ENCODE measurements at regions not wholly inside any gene's neighbourhood (a gene's known extent, or its start where the extent isn't known, plus 50 kb on each side); places are given as distances from the start of the nearest gene placed in this dataset.

DNA sequence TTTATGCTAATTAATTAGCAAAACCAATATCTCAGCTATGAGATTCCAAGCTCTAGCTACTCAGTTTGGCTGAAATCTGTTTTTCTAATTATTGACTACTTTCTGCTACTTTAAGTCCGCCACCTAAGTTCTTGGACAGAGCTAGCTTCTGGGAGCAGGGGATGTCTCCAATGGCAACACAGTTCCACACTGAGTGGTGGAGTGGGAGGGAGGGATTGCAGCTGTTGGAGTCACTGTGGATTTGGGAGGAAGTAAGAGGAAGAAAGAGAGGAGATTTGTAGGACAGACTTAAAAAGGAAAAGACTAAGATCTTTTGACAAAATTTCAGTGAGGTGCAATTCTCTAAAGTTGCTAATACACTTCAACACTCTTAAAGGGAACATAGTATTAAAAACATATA lies 450.8 kb downstream of the NFIB start:
- H3K4me3 Mint-ChIP-seq, result no peak overlapping the region
- H3K36me3 Mint-ChIP-seq, result no peaks in the 10 kb centered on the region
- H3K9me3 Mint-ChIP-seq, result peaks cover 21% of the 10 kb centered on the region
- no peak for ATAC-seq
- no peak overlapping the region for H3K27ac Mint-ChIP-seq
- no peaks in the 10 kb centered on the region for H3K4me1 Mint-ChIP-seq
- no peak for DNase-seq (ENCODE audit: low spot score in 2 of 2)

DNA sequence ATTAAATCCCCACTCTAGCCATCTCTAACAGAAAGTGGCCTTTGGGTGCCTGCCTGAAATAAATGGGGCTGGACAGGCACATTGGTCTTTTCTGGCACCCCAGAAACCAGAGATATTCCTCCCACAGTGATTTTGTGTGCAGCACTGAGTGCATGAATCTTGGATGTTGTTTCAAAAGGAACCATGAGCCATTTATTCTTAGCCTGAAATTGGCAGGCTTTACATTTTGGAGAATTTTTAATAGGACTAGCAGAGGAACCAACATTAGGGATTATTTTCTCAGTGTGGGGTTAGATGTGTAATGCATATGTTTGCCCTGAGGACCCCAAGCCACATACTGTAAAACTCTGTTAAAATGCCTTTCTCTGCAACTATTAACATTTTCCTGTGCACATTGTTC lies 451.3 kb downstream of the NFIB start:
- ATAC-seq, result no peak
- Mint-ChIP-seq H3K4me3 (no peak overlapping the region), H3K36me3 (no peaks in the 10 kb centered on the region), H3K4me1 (no peaks in the 10 kb centered on the region), H3K9me3 (peaks cover 19% of the 10 kb centered on the region), H3K27ac (no peak overlapping the region)
- DNase-seq (ENCODE audit: low spot score in 2 of 2), result no peak

DNA sequence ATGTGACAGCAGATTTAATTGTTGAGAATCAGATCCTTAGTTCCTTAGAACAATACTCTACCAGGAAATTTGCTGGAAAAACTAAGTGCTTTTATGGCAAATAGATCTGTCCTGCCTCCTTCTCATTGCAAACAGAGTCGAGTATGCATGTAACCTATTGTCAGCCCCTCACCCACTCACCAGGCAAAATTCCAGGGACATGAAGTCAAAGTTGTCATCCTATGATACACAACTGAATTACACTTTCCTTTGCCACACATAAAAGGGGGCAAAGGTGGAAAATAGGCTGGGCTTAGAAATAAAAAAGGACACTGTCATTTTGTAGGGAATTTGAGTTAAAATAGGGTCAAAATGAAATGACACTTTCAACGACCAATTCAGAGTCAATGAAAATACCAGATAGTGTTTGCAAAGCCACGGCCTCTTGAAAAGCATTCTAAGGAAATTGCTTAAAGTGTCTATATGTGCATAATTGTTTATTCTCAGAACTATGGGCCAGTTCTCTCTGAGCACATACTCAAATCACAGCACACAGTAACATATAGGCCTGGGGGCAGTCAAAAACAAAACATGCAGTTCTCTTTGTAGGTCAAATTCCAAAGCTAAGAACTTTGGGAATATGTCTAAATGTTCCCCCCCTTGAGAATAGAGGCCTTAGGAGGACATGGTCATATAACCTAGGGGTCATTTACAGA lies 452.8 kb downstream of the NFIB start:
- Mint-ChIP-seq H3K27ac (no peak overlapping the region), H3K4me3 (no peak overlapping the region), H3K9me3 (peaks cover 18% of the 10 kb centered on the region), H3K4me1 (no peaks in the 10 kb centered on the region), H3K36me3 (no peaks in the 10 kb centered on the region)
- DNase-seq (ENCODE audit: low spot score in 2 of 2), result no peak
- no peak for ATAC-seq

DNA sequence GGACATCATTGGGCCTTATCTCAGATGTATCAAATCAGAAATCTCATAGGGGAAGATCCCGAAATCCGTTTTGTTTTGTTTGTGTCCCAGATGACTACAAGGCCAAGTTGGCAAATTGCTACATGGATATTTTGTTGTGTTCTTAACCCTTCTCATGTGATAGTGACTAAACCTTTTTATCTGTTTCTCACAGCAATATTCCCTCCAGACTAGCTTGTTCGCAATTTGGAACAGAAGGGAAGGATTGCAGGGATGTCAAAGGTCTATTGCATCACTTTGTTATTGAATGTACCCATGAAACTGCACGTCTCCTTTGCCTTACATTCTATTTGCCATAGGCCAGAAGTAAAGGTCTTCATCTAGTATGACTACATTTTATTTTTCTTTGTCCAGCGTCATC lies 453.9 kb downstream of the NFIB start:
- no peaks in the 10 kb centered on the region for H3K4me1 Mint-ChIP-seq
- ATAC-seq (no peak), DNase-seq (ENCODE audit: low spot score in 2 of 2) (no peak)

DNA sequence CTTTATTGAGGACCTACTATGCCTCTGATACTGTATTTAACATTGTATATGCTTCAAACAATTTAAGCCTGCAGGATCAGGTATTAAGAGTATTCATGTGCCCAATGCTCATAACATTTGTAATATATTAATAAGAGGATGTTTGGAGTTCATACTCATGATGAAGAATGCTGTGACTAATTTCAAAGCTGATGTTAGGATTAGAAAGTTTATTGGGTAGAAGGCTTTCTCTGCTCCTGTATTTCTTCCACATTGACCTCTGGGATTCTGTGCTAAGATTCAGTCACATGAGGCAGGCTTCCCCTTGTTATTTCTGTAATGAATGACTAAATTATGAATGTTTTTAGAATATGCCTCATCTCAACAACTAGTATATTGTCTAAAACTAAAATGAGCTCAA lies 456.4 kb downstream of the NFIB start:
- ATAC-seq (no peak), DNase-seq (ENCODE audit: low spot score in 2 of 2) (no peak)
- H3K9me3 Mint-ChIP-seq, result peaks cover 19% of the 10 kb centered on the region
- H3K4me3 Mint-ChIP-seq, result no peak overlapping the region
- H3K36me3 Mint-ChIP-seq, result no peaks in the 10 kb centered on the region
- H3K4me1 Mint-ChIP-seq, result no peaks in the 10 kb centered on the region
- no peak overlapping the region for H3K27ac Mint-ChIP-seq

More for the DNA sequence above, 453.9 kb downstream of the NFIB start:
- no peak overlapping the region for H3K27ac Mint-ChIP-seq
- peaks cover 20% of the 10 kb centered on the region for H3K9me3 Mint-ChIP-seq
- H3K4me3 Mint-ChIP-seq, result no peak overlapping the region
- no peaks in the 10 kb centered on the region for H3K36me3 Mint-ChIP-seq

DNA sequence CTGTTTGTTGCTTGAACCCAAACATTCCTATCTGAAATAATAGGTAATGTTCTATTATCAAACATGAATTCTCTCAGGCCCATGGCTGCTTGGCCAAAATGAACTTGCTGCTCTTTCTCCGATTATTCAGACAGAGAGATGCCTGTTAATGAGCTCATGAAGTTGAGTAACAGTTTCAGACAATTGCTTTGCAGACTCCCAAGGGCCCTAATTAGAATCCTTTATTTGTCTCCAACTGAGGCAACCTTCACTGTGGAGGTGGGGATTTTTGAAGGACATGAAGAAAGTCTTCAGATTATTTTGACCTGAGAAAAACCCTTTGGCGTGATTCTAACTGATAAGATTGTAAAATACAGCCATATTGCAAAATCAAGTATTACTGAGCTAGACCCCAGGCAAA lies 466.7 kb downstream of the NFIB start:
- DNase-seq (ENCODE audit: low spot score in 2 of 2) (no peak), ATAC-seq (no peak)
- no peak overlapping the region for H3K27ac Mint-ChIP-seq
- no peaks in the 10 kb centered on the region for H3K9me3 Mint-ChIP-seq
- no peaks in the 10 kb centered on the region for H3K4me1 Mint-ChIP-seq
- H3K36me3 Mint-ChIP-seq, result no peaks in the 10 kb centered on the region
- no peak overlapping the region for H3K4me3 Mint-ChIP-seq

DNA sequence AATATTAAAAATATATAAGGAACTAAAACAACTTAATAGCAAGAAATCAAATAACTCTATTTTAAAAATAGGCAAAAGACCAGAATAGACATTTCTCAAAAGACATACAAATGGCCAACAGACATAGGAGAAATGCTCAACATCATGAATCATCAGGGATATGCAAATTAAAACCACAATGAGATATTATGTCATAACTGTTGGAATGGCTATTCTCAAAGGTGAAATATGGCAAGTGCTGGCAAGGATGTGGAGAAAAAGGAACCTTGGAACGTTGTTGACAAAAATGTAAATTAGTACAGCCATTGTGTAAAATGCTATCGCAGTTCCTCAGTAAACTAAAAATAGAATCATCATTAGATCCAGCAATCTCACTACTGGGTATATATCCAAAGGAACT lies 468.5 kb downstream of the NFIB start:
- no peaks in the 10 kb centered on the region for H3K36me3 Mint-ChIP-seq
- no peak overlapping the region for H3K4me3 Mint-ChIP-seq
- ATAC-seq, result no peak
- H3K4me1 Mint-ChIP-seq, result no peaks in the 10 kb centered on the region
- no peak overlapping the region for H3K27ac Mint-ChIP-seq
- no peak for DNase-seq (ENCODE audit: low spot score in 2 of 2)
- H3K9me3 Mint-ChIP-seq, result peaks cover 2% of the 10 kb centered on the region

DNA sequence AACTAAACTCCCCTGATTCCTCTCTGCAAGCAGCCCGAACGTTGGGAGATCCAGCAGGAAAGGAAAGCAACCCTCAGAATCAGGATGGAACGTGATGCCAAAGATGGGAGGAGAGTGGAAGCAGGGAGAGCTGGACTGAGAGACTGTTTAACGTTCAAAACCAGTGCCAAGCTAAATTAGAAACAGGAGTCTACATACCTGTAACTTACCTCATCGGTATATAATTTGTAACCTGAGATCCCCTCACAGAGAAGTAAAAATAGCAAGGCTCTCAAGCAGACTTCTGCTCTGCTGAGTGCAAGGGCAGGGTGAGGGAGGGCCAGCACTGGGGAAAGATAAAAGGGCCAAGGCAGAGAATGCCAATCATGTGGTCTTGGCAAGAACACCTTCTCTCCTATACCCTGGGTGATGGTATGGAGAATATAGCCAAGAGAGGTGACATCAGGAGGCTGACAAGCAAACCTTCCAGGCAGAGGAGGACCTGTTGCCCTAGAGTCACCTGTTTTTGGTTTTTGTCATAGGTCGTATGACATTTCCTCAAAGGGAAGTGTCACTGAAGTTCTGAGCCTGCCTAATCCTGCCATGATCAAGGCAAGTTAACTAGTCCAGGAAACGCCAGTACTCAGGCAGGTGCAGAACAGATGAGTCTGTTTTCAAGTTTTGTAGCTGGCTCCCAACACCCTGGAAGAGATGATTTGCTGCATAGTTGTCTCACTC lies 472.0 kb downstream of the NFIB start:
- H3K4me1 Mint-ChIP-seq, result no peaks in the 10 kb centered on the region
- ATAC-seq (no peak), DNase-seq (ENCODE audit: low spot score in 2 of 2) (no peak)
- peaks cover 10% of the 10 kb centered on the region for H3K9me3 Mint-ChIP-seq
- H3K4me3 Mint-ChIP-seq, result no peak overlapping the region
- H3K36me3 Mint-ChIP-seq, result no peaks in the 10 kb centered on the region
- H3K27ac Mint-ChIP-seq, result no peak overlapping the region

DNA sequence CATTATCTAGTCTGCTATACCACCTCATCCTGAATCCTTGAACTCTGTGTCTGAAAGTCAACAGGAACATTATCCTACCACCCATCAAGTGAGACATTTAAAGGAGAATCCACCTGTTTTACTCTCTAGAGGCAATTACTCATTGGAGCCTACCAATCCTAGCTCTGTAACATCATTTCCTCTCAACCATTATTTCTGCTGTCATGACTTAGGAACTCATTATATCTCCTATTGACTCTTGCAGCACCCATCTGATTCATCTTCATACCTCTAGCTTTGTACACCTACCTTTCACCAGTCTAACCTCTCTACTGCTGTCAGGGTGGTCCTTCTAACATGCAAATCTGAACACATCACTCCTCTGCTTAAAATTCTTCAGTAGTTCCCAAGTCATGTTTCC lies 481.5 kb downstream of the NFIB start:
- Mint-ChIP-seq H3K27ac (no peak overlapping the region), H3K9me3 (peaks cover 28% of the 10 kb centered on the region), H3K36me3 (no peaks in the 10 kb centered on the region), H3K4me3 (no peak overlapping the region), H3K4me1 (no peaks in the 10 kb centered on the region)
- no peak for ATAC-seq
- no peak for DNase-seq (ENCODE audit: low spot score in 2 of 2)

DNA sequence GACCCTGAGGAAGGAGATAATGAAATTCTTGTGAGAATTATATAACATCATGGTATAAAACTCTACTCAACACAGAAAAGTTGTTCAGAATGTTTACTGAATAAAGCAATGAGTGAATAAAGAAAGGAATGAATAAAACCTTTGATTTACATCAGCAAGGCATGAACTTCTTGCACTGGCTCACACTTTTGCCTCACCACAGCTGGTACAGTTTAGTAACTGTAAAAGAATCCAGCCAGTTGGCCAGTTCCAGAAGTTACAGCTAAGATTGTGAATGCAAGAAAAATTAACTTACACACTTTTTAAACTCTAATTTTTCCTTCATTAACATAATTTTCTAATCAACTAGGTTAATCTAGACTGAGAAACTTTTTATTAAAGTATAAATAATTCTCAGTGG lies 490.9 kb downstream of the NFIB start:
- Mint-ChIP-seq H3K9me3 (peaks cover 19% of the 10 kb centered on the region), H3K27ac (no peak overlapping the region), H3K4me1 (no peaks in the 10 kb centered on the region), H3K4me3 (no peak overlapping the region), H3K36me3 (no peaks in the 10 kb centered on the region)
- DNase-seq (ENCODE audit: low spot score in 2 of 2) (no peak), ATAC-seq (no peak)

DNA sequence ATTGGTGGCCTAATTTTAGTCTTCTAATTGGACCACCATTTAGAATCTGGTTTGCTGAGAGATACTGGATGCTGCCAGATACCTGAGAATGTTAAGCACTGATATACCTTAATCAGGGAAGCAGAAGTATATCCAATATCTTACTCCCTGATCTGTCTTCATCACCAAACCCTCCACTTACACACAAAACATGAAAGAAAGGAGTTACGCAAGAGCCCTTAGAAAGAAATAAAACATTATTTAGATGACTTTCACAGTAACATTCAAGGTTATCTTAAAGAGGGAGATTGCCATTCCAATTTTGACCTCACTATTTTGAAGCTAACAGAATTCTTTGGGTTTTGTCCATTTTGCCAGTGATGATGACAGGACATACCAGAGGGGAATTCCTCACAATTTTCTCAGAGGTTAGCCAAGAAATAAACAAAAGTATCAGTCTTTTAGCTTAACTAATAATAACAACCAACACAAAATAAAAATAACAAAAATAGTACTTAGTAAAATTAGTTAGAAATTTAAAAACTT lies 496.1 kb downstream of the NFIB start:
- ATAC-seq (no peak), DNase-seq (ENCODE audit: low spot score in 2 of 2) (no peak)
- H3K9me3 Mint-ChIP-seq, result peaks cover 22% of the 10 kb centered on the region

DNA sequence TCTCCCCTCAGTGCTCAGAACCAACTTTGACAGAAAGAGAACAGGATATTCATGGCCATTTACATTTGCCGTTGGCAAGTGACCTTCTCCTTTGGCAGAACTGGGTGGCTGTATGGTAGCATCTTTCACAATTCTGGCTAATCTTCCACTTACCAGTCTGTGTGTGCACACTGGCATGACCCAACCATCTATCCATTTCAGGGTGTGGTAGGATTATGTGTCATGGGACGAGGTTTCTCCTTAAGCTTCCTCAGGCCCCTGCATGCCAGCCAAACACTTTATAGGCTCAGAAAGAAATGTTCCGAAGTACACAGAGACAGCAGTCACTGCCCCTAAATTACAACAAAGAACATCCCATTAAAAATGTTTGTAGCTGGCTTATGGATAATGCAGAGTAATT lies 497.1 kb downstream of the NFIB start:
- Mint-ChIP-seq H3K4me1 (no peaks in the 10 kb centered on the region), H3K4me3 (no peak overlapping the region), H3K27ac (no peak overlapping the region), H3K9me3 (peaks cover 22% of the 10 kb centered on the region), H3K36me3 (no peaks in the 10 kb centered on the region)
- DNase-seq (ENCODE audit: low spot score in 2 of 2) (no peak), ATAC-seq (no peak)

More for the DNA sequence above, 496.1 kb downstream of the NFIB start:
- Mint-ChIP-seq H3K4me1 (no peaks in the 10 kb centered on the region), H3K36me3 (no peaks in the 10 kb centered on the region), H3K4me3 (no peak overlapping the region), H3K27ac (no peak overlapping the region)

DNA sequence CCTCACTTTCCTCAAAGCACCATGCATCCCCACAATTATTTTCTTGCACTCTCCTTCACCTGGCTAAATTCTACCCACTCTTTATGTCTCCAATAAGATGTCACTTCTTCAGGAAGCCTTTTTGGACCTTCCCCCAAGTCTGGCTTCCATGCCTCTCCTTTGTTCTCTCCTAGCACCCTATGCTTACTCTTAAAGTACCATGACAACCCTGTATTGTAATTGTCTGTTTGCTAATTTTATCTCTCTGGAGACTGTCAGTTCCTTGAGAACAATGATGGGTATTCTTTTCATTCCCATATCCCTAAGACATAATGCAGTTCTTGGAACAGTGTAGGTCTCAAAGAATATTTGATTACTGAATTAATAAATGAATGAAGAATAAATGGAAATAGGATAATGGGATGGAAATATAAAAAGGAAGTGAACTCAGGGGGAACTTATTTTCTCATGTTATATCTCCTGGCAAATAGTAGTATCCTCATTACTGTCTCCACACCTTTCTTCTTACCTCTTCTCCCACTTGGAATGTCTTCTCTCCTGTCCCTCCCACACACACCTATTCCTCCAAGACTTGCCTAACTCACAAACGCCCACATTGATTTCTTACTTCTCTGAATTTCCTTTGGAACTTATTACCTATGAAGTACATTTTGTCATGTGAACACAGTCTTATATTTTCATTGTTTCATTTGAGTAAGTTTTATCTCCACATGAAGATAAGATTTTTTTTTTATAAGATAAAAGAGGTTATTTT lies 499.1 kb downstream of the NFIB start:
- Mint-ChIP-seq H3K27ac (no peak overlapping the region), H3K4me1 (no peaks in the 10 kb centered on the region), H3K36me3 (no peaks in the 10 kb centered on the region), H3K9me3 (peaks cover 17% of the 10 kb centered on the region), H3K4me3 (no peak overlapping the region)
- DNase-seq (ENCODE audit: low spot score in 2 of 2), result no peak
- ATAC-seq, result no peak

DNA sequence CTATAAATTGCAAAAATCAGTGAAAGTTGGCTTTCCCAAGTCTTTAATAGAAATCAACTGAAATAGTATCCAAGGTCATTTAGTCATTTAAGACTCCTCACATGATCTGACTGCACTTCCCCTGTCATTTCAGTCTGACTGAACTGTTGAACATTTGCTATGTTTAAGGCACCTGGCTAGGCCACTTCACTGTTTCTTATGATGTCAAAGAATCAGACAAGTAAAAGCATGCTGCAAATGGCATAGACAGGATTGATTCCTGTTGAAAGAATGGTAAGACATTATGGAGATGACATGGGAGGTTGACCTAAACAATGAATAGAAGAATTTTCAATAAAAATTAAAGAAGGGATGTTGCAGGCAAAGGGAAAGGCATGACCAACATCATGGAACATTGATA lies 502.1 kb downstream of the NFIB start:
- no peaks in the 10 kb centered on the region for H3K36me3 Mint-ChIP-seq
- H3K9me3 Mint-ChIP-seq, result peaks cover 16% of the 10 kb centered on the region

DNA sequence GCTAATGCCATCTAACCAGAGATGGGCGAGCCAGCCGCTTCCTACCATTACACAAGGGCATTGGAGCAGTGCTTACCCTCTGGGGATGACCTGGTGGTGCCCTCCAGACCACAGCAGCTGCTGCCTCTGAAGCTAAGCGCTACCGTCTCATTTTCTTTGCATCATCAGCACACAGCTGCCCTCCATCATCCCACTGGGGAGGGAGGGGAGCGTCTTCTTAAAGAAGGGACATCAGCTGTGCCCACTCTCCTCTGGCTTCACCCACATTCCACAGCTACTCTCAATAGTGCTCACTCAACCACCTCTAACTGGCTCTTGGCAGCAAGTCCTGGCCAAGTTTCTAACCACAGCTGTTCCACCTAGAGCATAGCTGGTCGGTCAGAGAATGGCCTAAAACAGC lies 503.4 kb downstream of the NFIB start:
- Mint-ChIP-seq H3K4me3 (no peak overlapping the region), H3K27ac (no peak overlapping the region), H3K4me1 (no peaks in the 10 kb centered on the region), H3K36me3 (no peaks in the 10 kb centered on the region), H3K9me3 (peaks cover 18% of the 10 kb centered on the region)
- ATAC-seq (no peak), DNase-seq (ENCODE audit: low spot score in 2 of 2) (no peak)

More for the DNA sequence above, 502.1 kb downstream of the NFIB start:
- Mint-ChIP-seq H3K4me1 (no peaks in the 10 kb centered on the region), H3K4me3 (no peak overlapping the region), H3K27ac (no peak overlapping the region)
- no peak for ATAC-seq
- no peak for DNase-seq (ENCODE audit: low spot score in 2 of 2)

DNA sequence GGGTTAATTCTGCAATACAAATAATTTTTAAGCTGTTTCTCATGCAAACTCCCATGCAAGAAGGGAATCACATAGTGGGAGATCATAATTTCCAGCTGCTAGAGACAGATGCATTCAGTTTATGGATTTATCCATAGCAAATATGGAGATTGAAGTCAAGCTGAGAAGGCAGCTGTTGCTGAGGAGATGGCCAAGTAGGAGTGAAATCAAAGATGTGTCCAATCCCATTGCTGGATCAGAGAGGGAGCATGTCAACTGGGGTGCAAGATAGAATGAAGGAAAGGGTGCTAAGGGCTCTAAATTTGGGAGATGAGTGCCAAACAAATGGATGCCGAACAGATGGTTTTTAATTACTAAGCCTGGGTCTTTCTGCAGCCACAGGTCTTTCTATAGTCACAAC lies 504.5 kb downstream of the NFIB start:
- H3K36me3 Mint-ChIP-seq, result no peaks in the 10 kb centered on the region
- no peaks in the 10 kb centered on the region for H3K4me1 Mint-ChIP-seq
- no peak for ATAC-seq
- H3K4me3 Mint-ChIP-seq, result no peak overlapping the region
- H3K9me3 Mint-ChIP-seq, result peaks cover 16% of the 10 kb centered on the region
- DNase-seq (ENCODE audit: low spot score in 2 of 2), result no peak
- no peak overlapping the region for H3K27ac Mint-ChIP-seq
